ENCODE measurements at regions not wholly inside any gene's neighbourhood (a gene's known extent, or its start where the extent isn't known, plus 50 kb on each side); places are given as distances from the start of the nearest gene placed in this dataset.
A peak's percentile ranks its signal among the peaks of the same experiment; 100 is the strongest.

DNA sequence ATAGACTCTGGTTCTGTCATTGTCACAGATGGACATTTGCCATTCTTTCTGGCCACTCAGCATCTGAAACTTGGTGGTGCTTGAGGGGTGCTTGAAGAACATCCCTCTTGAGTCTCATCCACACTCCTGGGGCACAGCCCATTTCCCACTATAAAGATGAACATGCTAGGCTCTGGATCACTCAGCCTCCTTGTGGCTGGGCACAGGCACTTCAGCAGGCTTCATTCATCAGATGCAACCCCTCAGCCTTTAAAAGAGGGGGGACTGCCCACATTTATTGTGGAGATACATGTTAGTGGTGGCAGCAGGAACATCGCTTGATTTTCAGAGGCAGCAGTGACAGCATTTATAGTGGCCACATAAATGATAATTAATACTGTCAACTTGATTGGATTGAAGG lies 124.7 kb upstream of the NIPBL start:
- H3K4me1 Mint-ChIP-seq (ENCODE audit: low read depth) = no peaks in the 10 kb centered on the region
- H3K9me3 Mint-ChIP-seq = no peaks in the 10 kb centered on the region
- H3K4me3 Mint-ChIP-seq = no peak overlapping the region

DNA sequence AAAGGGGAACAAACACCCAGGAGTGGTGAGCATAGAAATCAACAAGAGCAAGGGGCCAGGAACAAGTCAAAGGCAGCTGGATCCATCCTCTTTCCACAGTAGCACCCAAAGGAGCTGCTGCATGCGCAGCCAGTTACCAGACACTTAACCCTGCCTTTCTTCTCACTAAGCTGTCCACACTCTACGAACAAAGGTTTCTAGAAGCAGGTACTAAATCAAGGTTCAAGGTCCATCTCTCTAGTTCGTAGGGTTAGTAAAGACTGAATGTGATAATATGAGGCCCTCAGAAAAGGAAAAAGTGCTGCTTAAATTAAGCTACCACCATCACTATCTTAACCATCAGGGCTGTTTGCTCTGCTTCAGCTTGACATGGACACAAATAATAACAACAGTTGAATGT lies 121.2 kb upstream of the NIPBL start:
- no peak overlapping the region for H3K27ac Mint-ChIP-seq
- H3K4me1 Mint-ChIP-seq (ENCODE audit: low read depth) = no peaks in the 10 kb centered on the region
- peaks cover 8% of the 10 kb centered on the region; the same call in 1 of the 2 replicates for H3K27me3 Mint-ChIP-seq (ENCODE audit: insufficient read depth)
- no peak overlapping the region for H3K4me3 Mint-ChIP-seq
- H3K36me3 Mint-ChIP-seq (ENCODE audit: low read depth) = no peaks in the 10 kb centered on the region
- TF ChIP-seq, protein P1, sequence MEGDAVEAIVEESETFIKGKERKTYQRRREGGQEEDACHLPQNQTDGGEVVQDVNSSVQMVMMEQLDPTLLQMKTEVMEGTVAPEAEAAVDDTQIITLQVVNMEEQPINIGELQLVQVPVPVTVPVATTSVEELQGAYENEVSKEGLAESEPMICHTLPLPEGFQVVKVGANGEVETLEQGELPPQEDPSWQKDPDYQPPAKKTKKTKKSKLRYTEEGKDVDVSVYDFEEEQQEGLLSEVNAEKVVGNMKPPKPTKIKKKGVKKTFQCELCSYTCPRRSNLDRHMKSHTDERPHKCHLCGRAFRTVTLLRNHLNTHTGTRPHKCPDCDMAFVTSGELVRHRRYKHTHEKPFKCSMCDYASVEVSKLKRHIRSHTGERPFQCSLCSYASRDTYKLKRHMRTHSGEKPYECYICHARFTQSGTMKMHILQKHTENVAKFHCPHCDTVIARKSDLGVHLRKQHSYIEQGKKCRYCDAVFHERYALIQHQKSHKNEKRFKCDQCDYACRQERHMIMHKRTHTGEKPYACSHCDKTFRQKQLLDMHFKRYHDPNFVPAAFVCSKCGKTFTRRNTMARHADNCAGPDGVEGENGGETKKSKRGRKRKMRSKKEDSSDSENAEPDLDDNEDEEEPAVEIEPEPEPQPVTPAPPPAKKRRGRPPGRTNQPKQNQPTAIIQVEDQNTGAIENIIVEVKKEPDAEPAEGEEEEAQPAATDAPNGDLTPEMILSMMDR (IDR thresholded peaks at IDR 0.05) = no peak
- no peaks in the 10 kb centered on the region for H3K9me3 Mint-ChIP-seq
- no peak for DNase-seq

More for the DNA sequence above, 124.7 kb upstream of the NIPBL start:
- Mint-ChIP-seq H3K27ac (no peak overlapping the region), H3K27me3 (ENCODE audit: insufficient read depth) (peaks cover 21% of the 10 kb centered on the region), H3K36me3 (ENCODE audit: low read depth) (no peaks in the 10 kb centered on the region)
- TF ChIP-seq, protein P1 (IDR thresholded peaks at IDR 0.05) = peak; percentile 28
- no peak for DNase-seq

DNA sequence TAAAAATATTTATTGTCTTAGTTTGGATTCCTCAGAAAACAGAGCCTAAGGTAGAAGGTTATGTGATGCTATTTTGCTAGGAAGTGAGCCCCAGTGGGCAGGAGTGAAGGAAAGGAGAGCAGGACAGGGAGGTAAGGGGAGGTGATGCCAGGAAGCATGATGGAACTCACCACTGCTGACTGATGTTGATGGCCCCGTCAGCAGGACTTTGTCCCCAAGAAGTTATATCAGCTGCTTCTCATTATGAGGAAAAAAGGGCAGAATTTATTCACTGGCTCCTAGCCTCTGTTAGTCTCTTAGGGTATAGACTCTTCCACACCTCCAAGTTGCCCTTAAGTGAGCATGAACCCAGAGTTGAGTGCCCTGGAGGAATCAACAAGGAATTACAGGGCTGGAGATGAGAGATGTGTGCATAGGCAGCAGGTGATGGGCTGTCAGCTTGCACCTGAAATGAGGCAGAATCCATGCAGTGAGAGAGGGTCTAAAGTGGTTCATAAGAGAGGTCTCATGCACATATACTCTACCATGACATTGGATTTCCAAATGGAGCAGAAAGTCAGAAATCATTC lies 120.6 kb upstream of the NIPBL start:
- peaks cover 7% of the 10 kb centered on the region; the same call in 1 of the 2 replicates for H3K27me3 Mint-ChIP-seq (ENCODE audit: insufficient read depth)
- no peaks in the 10 kb centered on the region for H3K36me3 Mint-ChIP-seq (ENCODE audit: low read depth)
- no peak overlapping the region for H3K4me3 Mint-ChIP-seq
- TF ChIP-seq, protein P1 (IDR thresholded peaks at IDR 0.05) = no peak
- H3K27ac Mint-ChIP-seq = no peak overlapping the region
- no peaks in the 10 kb centered on the region for H3K4me1 Mint-ChIP-seq (ENCODE audit: low read depth)
- no peak for DNase-seq
- H3K9me3 Mint-ChIP-seq = no peaks in the 10 kb centered on the region

DNA sequence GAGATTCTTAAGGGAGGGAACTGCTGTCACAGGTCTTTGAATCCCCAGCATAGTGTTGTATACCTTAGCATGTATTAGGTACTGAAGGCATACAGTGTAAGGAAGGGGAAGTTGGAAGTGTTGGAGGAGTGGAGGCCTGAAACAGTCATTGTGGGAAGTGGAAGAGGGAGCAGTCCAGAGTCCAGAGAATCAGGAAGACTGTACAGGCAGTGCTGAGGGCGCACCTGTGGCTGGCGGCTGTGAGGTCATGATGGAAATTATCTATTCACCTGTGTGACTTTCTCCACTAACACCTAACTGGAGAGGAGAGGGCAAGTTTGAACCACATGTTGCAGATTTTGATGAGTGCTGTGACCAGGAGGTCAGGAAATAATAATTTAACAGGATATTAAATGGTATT lies 119.7 kb upstream of the NIPBL start:
- Mint-ChIP-seq H3K9me3 (no peaks in the 10 kb centered on the region), H3K4me1 (ENCODE audit: low read depth) (no peaks in the 10 kb centered on the region), H3K36me3 (ENCODE audit: low read depth) (no peaks in the 10 kb centered on the region), H3K4me3 (no peak overlapping the region), H3K27ac (no peak overlapping the region), H3K27me3 (ENCODE audit: insufficient read depth) (peaks cover 12% of the 10 kb centered on the region; the same call in 1 of the 2 replicates)
- TF ChIP-seq, protein P1 (IDR thresholded peaks at IDR 0.05) = no peak
- no peak for DNase-seq

DNA sequence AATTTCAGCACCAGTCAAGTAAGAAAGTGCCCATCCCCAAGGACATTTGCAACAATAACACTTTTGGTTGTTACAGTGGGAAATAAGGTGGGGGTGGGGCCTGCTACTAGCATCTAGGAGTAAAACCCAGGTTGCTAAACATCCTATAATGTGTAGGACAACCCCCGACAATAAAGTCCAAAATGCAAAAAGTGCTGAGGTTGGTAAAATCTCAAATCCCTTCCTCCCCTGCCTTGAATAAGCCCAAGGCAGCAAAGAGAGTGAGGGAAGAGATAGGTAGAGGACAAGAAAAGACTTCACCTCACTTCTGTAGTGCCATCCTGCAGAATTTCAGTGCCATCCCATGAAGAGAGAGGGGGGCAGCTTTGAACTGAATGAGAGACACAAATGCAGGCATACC lies 117.5 kb upstream of the NIPBL start:
- TF ChIP-seq, protein P1 (IDR thresholded peaks at IDR 0.05) = no peak
- DNase-seq = no peak
- no peaks in the 10 kb centered on the region for H3K36me3 Mint-ChIP-seq (ENCODE audit: low read depth)
- no peak overlapping the region for H3K27ac Mint-ChIP-seq
- no peaks in the 10 kb centered on the region for H3K9me3 Mint-ChIP-seq
- H3K4me3 Mint-ChIP-seq = no peak overlapping the region
- H3K27me3 Mint-ChIP-seq (ENCODE audit: insufficient read depth) = peaks cover 9% of the 10 kb centered on the region
- no peaks in the 10 kb centered on the region for H3K4me1 Mint-ChIP-seq (ENCODE audit: low read depth)

DNA sequence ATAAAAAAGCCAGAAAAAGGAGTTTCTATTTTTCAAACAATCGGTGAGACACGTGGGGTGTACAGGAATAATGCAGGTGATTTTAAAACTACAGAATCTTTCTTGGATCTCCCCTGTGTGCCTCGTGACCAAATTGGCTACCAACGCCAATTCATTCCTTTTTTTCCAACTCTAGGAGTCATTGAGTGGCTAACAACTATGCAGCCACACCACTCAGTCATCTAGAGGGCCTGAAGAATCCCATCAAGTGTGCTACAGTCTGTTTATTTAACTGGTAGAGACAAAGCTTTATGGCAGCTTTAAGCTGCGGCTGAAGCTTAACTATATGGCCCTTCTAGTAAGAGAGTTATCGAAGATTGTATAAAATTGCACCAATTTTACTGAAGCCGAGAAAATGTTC lies 113.1 kb upstream of the NIPBL start:
- Mint-ChIP-seq H3K9me3 (no peaks in the 10 kb centered on the region), H3K36me3 (ENCODE audit: low read depth) (no peaks in the 10 kb centered on the region), H3K27me3 (ENCODE audit: insufficient read depth) (peaks cover 11% of the 10 kb centered on the region), H3K4me1 (ENCODE audit: low read depth) (no peaks in the 10 kb centered on the region), H3K27ac (no peak overlapping the region), H3K4me3 (no peak overlapping the region)
- DNase-seq = no peak
- TF ChIP-seq, protein P1 (IDR thresholded peaks at IDR 0.05) = no peak

All from HFFc6 (cell line).